ENCODE measurements at regions not wholly inside any gene's neighbourhood (a gene's known extent, or its start where the extent isn't known, plus 50 kb on each side); places are given as distances from the start of the nearest gene placed in this dataset.
"Not testable (repeated sequence)": the region's sequence is repeated elsewhere in the genome, so short reads cannot be mapped to it uniquely, and the experiment has no call there.

DNA sequence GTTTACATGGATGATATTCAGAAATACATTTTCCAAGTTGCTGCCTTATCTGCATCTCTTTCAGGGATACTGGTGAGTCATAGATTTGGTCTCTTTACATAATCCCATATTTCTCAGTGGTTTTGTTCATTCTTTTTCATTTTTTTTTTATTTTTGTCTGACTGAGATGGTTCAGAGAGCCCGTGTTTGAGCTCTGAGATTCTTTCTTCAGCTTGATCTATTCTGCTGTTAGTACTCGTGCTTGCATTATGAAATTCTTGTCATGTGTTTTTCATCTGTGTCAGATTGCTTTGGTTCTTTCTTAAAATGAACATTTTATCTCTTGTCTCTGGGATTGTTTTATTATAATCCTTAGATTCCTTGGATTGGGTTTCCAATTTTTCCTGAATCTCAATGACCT is 317.3 kb downstream of the DOK5 start:
- no TSS peak for BruUV-seq (replicated peaks)
- intact Hi-C loops (cut with micrococcal nuclease; ENCODE audit: unreplicated experiment), result no loop called here

DNA sequence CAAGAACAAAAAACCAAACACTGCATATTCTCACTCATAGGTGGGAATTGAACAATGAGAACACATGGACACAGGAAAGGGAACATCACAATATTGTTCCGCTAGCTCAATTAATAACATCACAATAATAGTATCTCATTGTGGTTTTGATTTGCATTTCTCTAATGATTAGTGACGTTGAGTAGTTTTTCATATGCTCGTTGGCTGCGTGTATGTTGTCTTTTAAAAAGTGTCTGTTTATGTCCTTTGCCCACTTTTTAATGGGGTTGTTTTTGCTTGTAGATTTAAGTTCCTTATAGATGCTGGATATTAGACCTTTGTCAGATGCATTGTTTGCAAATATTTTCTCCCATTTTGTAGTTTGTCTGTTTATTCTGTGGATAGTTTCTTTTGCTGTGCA is 312.9 kb downstream of the DOK5 start:
- H3K4me1 ChIP-seq (ENCODE audit: insufficient read depth, low read length, poor library complexity, severe bottlenecking); BruUV-seq (replicated peaks); H3K9me3 ChIP-seq (ENCODE audit: low read depth, low read length, poor library complexity, severe bottlenecking); H3K4me3 ChIP-seq (ENCODE audit: low read depth, low read length, poor library complexity, severe bottlenecking); POLR2A ChIA-PET (ENCODE audit: low non-redundant PET); CTCF ChIA-PET; intact Hi-C loops (cut with micrococcal nuclease; ENCODE audit: unreplicated experiment); H3K27ac ChIP-seq (ENCODE audit: low read depth, low read length, poor library complexity, severe bottlenecking); H3K36me3 ChIP-seq (ENCODE audit: insufficient read depth, low read length, poor library complexity, severe bottlenecking); DNase-seq (ENCODE audit: low spot score); H3K27me3 ChIP-seq (replicated peaks; ENCODE audit: insufficient read depth, low read depth, low read length, poor library complexity): not testable (repeated sequence)

More for the DNA sequence above, 317.3 kb downstream of the DOK5 start:
- CTCF ChIA-PET, result no interaction called here
- no peak overlapping the region for H3K4me3 ChIP-seq (ENCODE audit: low read depth, low read length, poor library complexity, severe bottlenecking)
- no peaks in the 10 kb centered on the region for H3K9me3 ChIP-seq (ENCODE audit: low read depth, low read length, poor library complexity, severe bottlenecking)
- DNase-seq (ENCODE audit: low spot score), result no peak
- no peaks in the 10 kb centered on the region for H3K36me3 ChIP-seq (ENCODE audit: insufficient read depth, low read length, poor library complexity, severe bottlenecking)
- no peak for TF ChIP-seq EZH2 (IDR thresholded peaks at IDR 0.05; ENCODE audit: borderline replicate concordance, low read depth, low read length, poor library complexity, severe bottlenecking)
- TF ChIP-seq, protein P1, sequence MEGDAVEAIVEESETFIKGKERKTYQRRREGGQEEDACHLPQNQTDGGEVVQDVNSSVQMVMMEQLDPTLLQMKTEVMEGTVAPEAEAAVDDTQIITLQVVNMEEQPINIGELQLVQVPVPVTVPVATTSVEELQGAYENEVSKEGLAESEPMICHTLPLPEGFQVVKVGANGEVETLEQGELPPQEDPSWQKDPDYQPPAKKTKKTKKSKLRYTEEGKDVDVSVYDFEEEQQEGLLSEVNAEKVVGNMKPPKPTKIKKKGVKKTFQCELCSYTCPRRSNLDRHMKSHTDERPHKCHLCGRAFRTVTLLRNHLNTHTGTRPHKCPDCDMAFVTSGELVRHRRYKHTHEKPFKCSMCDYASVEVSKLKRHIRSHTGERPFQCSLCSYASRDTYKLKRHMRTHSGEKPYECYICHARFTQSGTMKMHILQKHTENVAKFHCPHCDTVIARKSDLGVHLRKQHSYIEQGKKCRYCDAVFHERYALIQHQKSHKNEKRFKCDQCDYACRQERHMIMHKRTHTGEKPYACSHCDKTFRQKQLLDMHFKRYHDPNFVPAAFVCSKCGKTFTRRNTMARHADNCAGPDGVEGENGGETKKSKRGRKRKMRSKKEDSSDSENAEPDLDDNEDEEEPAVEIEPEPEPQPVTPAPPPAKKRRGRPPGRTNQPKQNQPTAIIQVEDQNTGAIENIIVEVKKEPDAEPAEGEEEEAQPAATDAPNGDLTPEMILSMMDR (conservative IDR thresholded peaks at IDR 0.05; ENCODE audit: low read depth, low read length), result no peak
- H3K27me3 ChIP-seq (replicated peaks; ENCODE audit: insufficient read depth, low read depth, low read length, poor library complexity), result no peaks in the 10 kb centered on the region
- POLR2A ChIA-PET (ENCODE audit: low non-redundant PET), result no interaction called here
- H3K4me1 ChIP-seq (ENCODE audit: insufficient read depth, low read length, poor library complexity, severe bottlenecking), result no peaks in the 10 kb centered on the region
- no peak overlapping the region for H3K27ac ChIP-seq (ENCODE audit: low read depth, low read length, poor library complexity, severe bottlenecking)

DNA sequence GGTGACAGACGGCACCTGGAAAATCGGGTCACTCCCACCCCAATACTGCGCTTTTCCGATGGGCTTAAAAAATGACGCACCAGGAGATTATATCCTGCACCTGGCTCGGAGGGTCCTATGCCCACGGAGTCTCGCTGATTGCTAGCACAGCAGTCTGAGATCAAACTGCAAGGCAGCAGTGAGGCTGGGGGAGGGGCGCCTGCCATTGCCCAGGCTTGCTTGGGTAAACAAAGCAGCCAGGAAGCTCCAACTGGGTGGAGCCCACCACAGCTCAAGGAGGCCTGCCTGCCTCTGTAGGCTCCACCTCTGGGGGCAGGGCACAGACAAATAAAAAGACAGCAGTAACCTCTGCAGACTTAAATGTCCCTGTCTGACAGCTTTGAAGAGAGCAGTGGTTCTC is 307.4 kb downstream of the DOK5 start:
- POLR2A ChIA-PET (ENCODE audit: low non-redundant PET); BruUV-seq (replicated peaks): not testable (repeated sequence)

DNA sequence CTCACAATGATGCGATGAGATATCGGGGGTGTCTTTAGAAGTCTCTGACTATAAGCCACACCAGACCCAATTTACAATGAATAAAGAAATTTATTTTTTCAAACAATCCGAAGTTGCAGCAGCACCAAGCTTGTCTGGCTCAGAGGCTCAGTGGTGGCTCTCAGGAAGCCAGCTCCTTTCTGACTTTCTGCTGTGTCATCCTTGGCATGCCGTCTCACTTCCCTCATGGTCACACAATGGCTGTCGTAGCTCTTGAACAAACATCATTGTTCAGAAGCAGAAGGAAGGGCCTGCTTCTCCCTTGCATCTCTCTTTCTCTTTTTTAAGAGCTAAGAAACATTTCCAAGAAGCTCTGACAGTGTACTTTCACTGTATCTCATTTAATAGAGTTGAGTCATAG is 299.0 kb downstream of the DOK5 start:
- CTCF ChIA-PET, result no interaction called here
- BruUV-seq (replicated peaks), result no TSS peak
- POLR2A ChIA-PET (ENCODE audit: low non-redundant PET), result no interaction called here

More for the DNA sequence above, 307.4 kb downstream of the DOK5 start:
- H3K4me3 ChIP-seq (ENCODE audit: low read depth, low read length, poor library complexity, severe bottlenecking); H3K27ac ChIP-seq (ENCODE audit: low read depth, low read length, poor library complexity, severe bottlenecking); DNase-seq (ENCODE audit: low spot score); H3K9me3 ChIP-seq (ENCODE audit: low read depth, low read length, poor library complexity, severe bottlenecking); H3K4me1 ChIP-seq (ENCODE audit: insufficient read depth, low read length, poor library complexity, severe bottlenecking); intact Hi-C loops (cut with micrococcal nuclease; ENCODE audit: unreplicated experiment); H3K36me3 ChIP-seq (ENCODE audit: insufficient read depth, low read length, poor library complexity, severe bottlenecking); CTCF ChIA-PET; H3K27me3 ChIP-seq (replicated peaks; ENCODE audit: insufficient read depth, low read depth, low read length, poor library complexity): not testable (repeated sequence)

More for the DNA sequence above, 299.0 kb downstream of the DOK5 start:
- no peak for TF ChIP-seq EZH2 (IDR thresholded peaks at IDR 0.05; ENCODE audit: borderline replicate concordance, low read depth, low read length, poor library complexity, severe bottlenecking)
- TF ChIP-seq, protein P1 (conservative IDR thresholded peaks at IDR 0.05; ENCODE audit: low read depth, low read length), result no peak
- Histone ChIP-seq H3K4me1 (ENCODE audit: insufficient read depth, low read length, poor library complexity, severe bottlenecking) (no peaks in the 10 kb centered on the region), H3K4me3 (ENCODE audit: low read depth, low read length, poor library complexity, severe bottlenecking) (no peak overlapping the region), H3K36me3 (ENCODE audit: insufficient read depth, low read length, poor library complexity, severe bottlenecking) (no peaks in the 10 kb centered on the region), H3K27ac (ENCODE audit: low read depth, low read length, poor library complexity, severe bottlenecking) (no peak overlapping the region), H3K27me3 (replicated peaks; ENCODE audit: insufficient read depth, low read depth, low read length, poor library complexity) (no peaks in the 10 kb centered on the region), H3K9me3 (ENCODE audit: low read depth, low read length, poor library complexity, severe bottlenecking) (no peaks in the 10 kb centered on the region)
- intact Hi-C loops (cut with micrococcal nuclease; ENCODE audit: unreplicated experiment), result no loop called here
- no peak for DNase-seq (ENCODE audit: low spot score)
